ENCODE measurements at regions not wholly inside any gene's neighbourhood (a gene's known extent, or its start where the extent isn't known, plus 50 kb on each side); places are given as distances from the start of the nearest gene placed in this dataset.
A peak's percentile ranks its signal among the peaks of the same experiment; 100 is the strongest.

DNA sequence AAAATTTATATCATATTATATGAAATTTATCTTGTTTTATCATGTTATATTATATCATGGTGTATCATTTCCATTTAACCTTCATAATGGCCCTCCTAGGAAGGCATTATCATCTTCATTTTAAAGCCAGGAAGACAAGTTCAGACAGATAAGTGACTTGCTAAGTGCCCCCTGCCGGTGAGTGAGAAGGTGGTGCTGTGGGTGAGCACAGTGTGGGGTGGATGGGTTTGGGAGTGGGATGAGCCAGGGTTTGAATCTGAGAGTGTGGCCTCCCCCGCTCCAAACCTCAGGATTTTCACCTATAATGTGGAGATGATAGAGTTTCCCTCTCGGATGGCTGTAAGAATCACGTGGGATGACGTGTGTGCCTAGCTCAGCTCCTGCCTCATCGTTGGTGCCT, 108.7 kb upstream of the IGSF21 start:
- DNase-seq (ENCODE audit: insufficient read length, low spot score) (no peak), FAIRE-seq (no peak)
- TF ChIP-seq, protein P1, sequence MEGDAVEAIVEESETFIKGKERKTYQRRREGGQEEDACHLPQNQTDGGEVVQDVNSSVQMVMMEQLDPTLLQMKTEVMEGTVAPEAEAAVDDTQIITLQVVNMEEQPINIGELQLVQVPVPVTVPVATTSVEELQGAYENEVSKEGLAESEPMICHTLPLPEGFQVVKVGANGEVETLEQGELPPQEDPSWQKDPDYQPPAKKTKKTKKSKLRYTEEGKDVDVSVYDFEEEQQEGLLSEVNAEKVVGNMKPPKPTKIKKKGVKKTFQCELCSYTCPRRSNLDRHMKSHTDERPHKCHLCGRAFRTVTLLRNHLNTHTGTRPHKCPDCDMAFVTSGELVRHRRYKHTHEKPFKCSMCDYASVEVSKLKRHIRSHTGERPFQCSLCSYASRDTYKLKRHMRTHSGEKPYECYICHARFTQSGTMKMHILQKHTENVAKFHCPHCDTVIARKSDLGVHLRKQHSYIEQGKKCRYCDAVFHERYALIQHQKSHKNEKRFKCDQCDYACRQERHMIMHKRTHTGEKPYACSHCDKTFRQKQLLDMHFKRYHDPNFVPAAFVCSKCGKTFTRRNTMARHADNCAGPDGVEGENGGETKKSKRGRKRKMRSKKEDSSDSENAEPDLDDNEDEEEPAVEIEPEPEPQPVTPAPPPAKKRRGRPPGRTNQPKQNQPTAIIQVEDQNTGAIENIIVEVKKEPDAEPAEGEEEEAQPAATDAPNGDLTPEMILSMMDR (IDR thresholded peaks at IDR 0.05; ENCODE audit: insufficient read depth, missing control alignments), result peak; percentile 2

DNA sequence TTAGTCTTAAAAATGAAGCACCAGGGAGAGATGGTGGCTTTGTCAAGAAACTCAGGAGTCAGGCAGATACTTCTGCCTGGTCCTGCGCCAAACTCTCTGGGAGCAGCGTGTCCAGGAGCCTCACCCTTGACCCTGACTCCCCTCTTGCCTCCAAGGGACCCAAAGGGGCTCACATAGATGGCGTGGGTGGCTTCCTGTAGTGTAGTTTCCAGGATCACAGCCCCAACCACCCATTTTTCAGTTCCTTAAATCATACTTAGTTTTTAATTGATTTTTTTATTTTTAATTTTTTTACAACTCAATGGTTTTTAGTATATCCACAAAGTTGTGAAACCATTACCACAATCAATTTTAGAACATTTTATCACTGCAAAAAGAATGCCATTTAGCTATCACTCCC, 107.7 kb upstream of the IGSF21 start:
- TF ChIP-seq, protein P1 (IDR thresholded peaks at IDR 0.05; ENCODE audit: insufficient read depth, missing control alignments), result no peak
- no peak for FAIRE-seq
- no peak for DNase-seq (ENCODE audit: insufficient read length, low spot score)

GRCh38 chr1:18001725-18002124, 105.9 kb upstream of the IGSF21 start:
- TF ChIP-seq, protein P1 (IDR thresholded peaks at IDR 0.05; ENCODE audit: insufficient read depth, missing control alignments), result no peak
- DNase-seq (ENCODE audit: insufficient read length, low spot score), result no peak
- no peak for FAIRE-seq

DNA sequence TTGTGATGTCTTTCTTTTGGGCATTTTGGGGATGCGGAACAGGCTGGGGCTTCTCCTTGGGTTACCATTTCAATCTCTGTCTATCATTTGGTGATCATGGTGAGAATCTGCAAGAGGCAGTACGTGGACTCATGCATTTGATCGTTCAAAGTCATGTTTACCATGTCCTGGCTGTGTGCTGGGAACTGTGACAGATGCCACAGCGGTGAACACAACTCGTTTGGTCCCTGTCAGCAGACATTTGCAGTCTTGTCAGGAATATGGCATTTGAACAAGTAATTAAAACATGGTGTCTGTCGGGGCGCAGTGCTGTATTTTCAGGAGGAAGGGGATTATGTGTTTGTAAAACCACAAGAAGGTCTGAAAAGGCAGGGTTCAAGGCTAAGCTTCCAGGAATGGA, 103.3 kb upstream of the IGSF21 start:
- TF ChIP-seq, protein P1 (IDR thresholded peaks at IDR 0.05; ENCODE audit: insufficient read depth, missing control alignments), result no peak
- FAIRE-seq (no peak), DNase-seq (ENCODE audit: insufficient read length, low spot score) (no peak)

GRCh38 chr1:18005238-18005637, 102.4 kb upstream of the IGSF21 start:
- FAIRE-seq (no peak), DNase-seq (ENCODE audit: insufficient read length, low spot score) (no peak)
- TF ChIP-seq, protein P1 (IDR thresholded peaks at IDR 0.05; ENCODE audit: insufficient read depth, missing control alignments), result no peak

- DNase-seq (ENCODE audit: insufficient read length, low spot score), result no peak
- FAIRE-seq, result no peak
- TF ChIP-seq, protein P1 (IDR thresholded peaks at IDR 0.05; ENCODE audit: insufficient read depth, missing control alignments), result no peak
These were observed 100.1 kb upstream of the IGSF21 start for GRCh38 chr1:18007391-18008041.

DNA sequence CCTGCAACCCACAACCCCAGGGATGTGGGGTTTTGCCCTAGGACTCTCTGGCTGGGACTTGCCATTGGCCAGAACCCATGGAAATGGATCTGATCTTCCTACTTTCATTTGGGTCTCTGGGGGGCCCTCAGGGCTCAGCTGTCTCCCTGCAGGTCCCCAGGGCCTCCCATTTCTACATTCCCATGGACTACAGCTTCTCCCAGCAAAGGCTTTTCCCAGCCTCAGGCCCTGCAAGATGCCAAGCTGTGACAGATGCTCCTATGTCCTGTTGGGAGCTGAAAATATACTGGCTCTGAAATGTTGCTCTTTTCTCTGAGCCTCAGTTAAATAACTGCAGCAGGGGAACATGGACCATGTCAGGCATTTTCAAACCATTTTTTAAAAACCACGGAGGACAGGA, 99.5 kb upstream of the IGSF21 start:
- FAIRE-seq, result no peak
- no peak for DNase-seq (ENCODE audit: insufficient read length, low spot score)
- TF ChIP-seq, protein P1 (IDR thresholded peaks at IDR 0.05; ENCODE audit: insufficient read depth, missing control alignments), result no peak

Measured in D721Med (cell line).